OCI-LY1 (cell line): ENCODE measurements at regions not wholly inside any gene's neighbourhood (a gene's known extent, or its start where the extent isn't known, plus 50 kb on each side); places are given as distances from the start of the nearest gene placed in this dataset.

Experiments
- H2AFZ ChIP-seq: fragments of 200-600 bp; sonication (generic), shearing (Covaris generic); 2 replicates; pipeline ENCODE4 v1.6.0; 2014; ENCODE audit warnings: antibody characterized with exemption, mild to moderate bottlenecking, low read length
- H3F3A ChIP-seq: fragments of 200-600 bp; sonication (generic), shearing (Covaris generic); 2 replicates; pipeline ENCODE4 v1.6.0; 2014; ENCODE audit warnings: mild to moderate bottlenecking, antibody characterized with exemption, low read length, moderate library complexity; ENCODE audit not compliant: insufficient read depth
- H3K27ac ChIP-seq: fragments of 200-600 bp; sonication (generic); 2 replicates; pipeline ENCODE4 v1.5.1; 2014; ENCODE audit warnings: low read length, mixed run types, mild to moderate bottlenecking, low read depth; ENCODE audit not compliant: poor library complexity, severe bottlenecking
- H3K27me3 ChIP-seq: fragments of 200-600 bp; sonication (generic); 2 replicates; pipeline ENCODE4 v1.6.0; 2014; ENCODE audit warnings: antibody characterized with exemption, mild to moderate bottlenecking, low read length, moderate library complexity; ENCODE audit not compliant: insufficient read depth
- H3K36me3 ChIP-seq: fragments of 200-600 bp; sonication (generic); 2 replicates; pipeline ENCODE4 v1.6.1; 2014; ENCODE audit warnings: mild to moderate bottlenecking, antibody characterized with exemption, low read length, moderate library complexity, mixed read lengths; ENCODE audit not compliant: insufficient read depth
- H3K4me1 ChIP-seq: fragments of 200-600 bp; sonication (generic); 2 replicates; pipeline ENCODE4 v1.5.1; 2014; ENCODE audit warnings: mild to moderate bottlenecking, low read length, moderate library complexity; ENCODE audit not compliant: insufficient read depth, severe bottlenecking
- H3K4me2 ChIP-seq: fragments of 200-600 bp; sonication (generic), shearing (Covaris generic); 2 replicates; pipeline ENCODE4 v1.6.1; 2014; ENCODE audit warnings: low read length
- H3K4me3 ChIP-seq: fragments of 200-600 bp; sonication (generic); 2 replicates; pipeline ENCODE4 v1.5.1; 2014; ENCODE audit warnings: low read length, low read depth, mild to moderate bottlenecking, mixed read lengths; ENCODE audit not compliant: poor library complexity, severe bottlenecking
- H3K79me2 ChIP-seq: fragments of 200-600 bp; shearing (Covaris generic); 2 replicates; pipeline ENCODE4 v1.6.1; 2016; ENCODE audit warnings: mixed run types, low read length, mixed read lengths; ENCODE audit not compliant: insufficient read depth
- H3K9ac ChIP-seq: fragments of 200-600 bp; sonication (generic), shearing (Covaris generic); 2 replicates; pipeline ENCODE4 v1.6.1; 2014; ENCODE audit warnings: mild to moderate bottlenecking, low read length, mixed read lengths
- H3K9me2 ChIP-seq: fragments of 200-600 bp; sonication (generic), shearing (Covaris generic); 2 replicates; pipeline ENCODE4 v1.6.1; 2014; ENCODE audit warnings: low read depth, mild to moderate bottlenecking, low read length, mixed read lengths
- H3K9me3 ChIP-seq: fragments of 200-600 bp; shearing (Covaris generic); 2 replicates; pipeline ENCODE4 v1.6.1; 2014; ENCODE audit warnings: low read length, mixed read lengths
- H4K20me1 ChIP-seq: fragments of 200-600 bp; sonication (generic), shearing (Covaris generic); 2 replicates; pipeline ENCODE4 v1.6.0; 2016; ENCODE audit warnings: mild to moderate bottlenecking, low read length; ENCODE audit not compliant: insufficient read depth
- CTCF ChIP-seq: fragments of 200-600 bp; sonication (generic), shearing (Covaris generic); IDR thresholded peaks from 2 replicates; pipeline ENCODE4 v1.5.1; 2017; ENCODE audit warnings: mild to moderate bottlenecking, antibody characterized with exemption, low read length, moderate library complexity, mixed read lengths
- EZH2 ChIP-seq: fragments of 200-600 bp; sonication (generic), shearing (Covaris generic); IDR thresholded peaks from 2 replicates; pipeline ENCODE4 v1.8.0; 2017; ENCODE audit warnings: borderline replicate concordance, mixed run types, mild to moderate bottlenecking, antibody characterized with exemption, low read length, moderate library complexity, mixed read lengths

- Histone ChIP-seq H3K27me3 (no peaks in the 10 kb centered on the region), H2AFZ (no peak overlapping the region), H3K27ac (no peak overlapping the region), H3K9me3 (no peaks in the 10 kb centered on the region), H3K36me3 (no peaks in the 10 kb centered on the region), H3K4me3 (no peak overlapping the region), H4K20me1 (no peaks in the 10 kb centered on the region), H3K9me2 (no peaks in the 10 kb centered on the region), H3K4me1 (no peaks in the 10 kb centered on the region), H3K79me2 (no peaks in the 10 kb centered on the region), H3K4me2 (no peak overlapping the region), H3F3A (no peaks in the 10 kb centered on the region), H3K9ac (no peak overlapping the region)
- TF ChIP-seq CTCF (no peak), EZH2 (no peak)
Measured at GRCh38 chr20:11686820-11687543, 230.7 kb upstream of the BTBD3 start.

GRCh38 chr20:11687546-11688292, 230.0 kb upstream of the BTBD3 start:
- Histone ChIP-seq H3K4me2 (no peak overlapping the region), H2AFZ (no peak overlapping the region), H3K79me2 (no peaks in the 10 kb centered on the region), H3K36me3 (no peaks in the 10 kb centered on the region), H3K27ac (no peak overlapping the region), H4K20me1 (no peaks in the 10 kb centered on the region), H3K9me3 (no peaks in the 10 kb centered on the region), H3K9ac (no peak overlapping the region), H3K27me3 (no peaks in the 10 kb centered on the region), H3K4me3 (no peak overlapping the region), H3K9me2 (no peaks in the 10 kb centered on the region), H3F3A (no peaks in the 10 kb centered on the region), H3K4me1 (no peaks in the 10 kb centered on the region)
- TF ChIP-seq CTCF (no peak), EZH2 (no peak)

GRCh38 chr20:11689262-11689661, 228.4 kb upstream of the BTBD3 start:
- no peaks in the 10 kb centered on the region for H3K9me2 ChIP-seq
- H3K9me3 ChIP-seq, result no peaks in the 10 kb centered on the region
- H3K4me2 ChIP-seq, result no peak overlapping the region
- no peaks in the 10 kb centered on the region for H3F3A ChIP-seq
- no peaks in the 10 kb centered on the region for H3K79me2 ChIP-seq
- H3K9ac ChIP-seq, result no peak overlapping the region
- H3K27ac ChIP-seq, result no peak overlapping the region
- H3K27me3 ChIP-seq, result no peaks in the 10 kb centered on the region
- H4K20me1 ChIP-seq, result no peaks in the 10 kb centered on the region
- no peaks in the 10 kb centered on the region for H3K36me3 ChIP-seq
- no peaks in the 10 kb centered on the region for H3K4me1 ChIP-seq
- TF ChIP-seq CTCF (no peak), EZH2 (no peak)
- H2AFZ ChIP-seq, result no peak overlapping the region
- H3K4me3 ChIP-seq, result no peak overlapping the region
